ENCODE measurements at regions not wholly inside any gene's neighbourhood (a gene's known extent, or its start where the extent isn't known, plus 50 kb on each side); places are given as distances from the start of the nearest gene placed in this dataset.

DNA sequence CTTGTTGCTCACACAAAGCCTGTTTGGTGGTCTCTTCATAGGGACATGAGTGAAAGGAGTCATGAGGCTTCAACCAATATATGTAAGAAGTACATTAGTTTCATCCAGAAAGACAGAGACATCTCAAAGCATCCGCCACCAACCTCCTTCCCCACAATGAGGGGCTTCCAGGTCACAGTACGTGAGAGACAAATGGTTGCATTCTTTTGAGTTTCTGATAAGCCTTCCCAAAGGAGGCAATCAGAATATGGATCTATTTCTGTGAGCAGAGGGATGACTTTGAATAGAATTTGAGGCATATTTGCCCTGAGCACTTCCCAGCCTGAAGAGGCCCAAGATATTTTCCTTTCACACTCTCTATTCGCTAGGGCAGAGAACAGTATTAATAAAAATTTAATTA lies 931.1 kb downstream of the FAM181B start:
- TF ChIP-seq ZBTB7A (IDR thresholded peaks at IDR 0.05; ENCODE audit: low read depth) (no peak), YY1 (IDR thresholded peaks at IDR 0.05; ENCODE audit: low read depth) (no peak), TEAD4 (IDR thresholded peaks at IDR 0.05) (no peak), EP300 (IDR thresholded peaks at IDR 0.05; ENCODE audit: borderline replicate concordance) (no peak), RAD21 (IDR thresholded peaks at IDR 0.05; ENCODE audit: low read depth) (no peak), NFIC (IDR thresholded peaks at IDR 0.05) (no peak), EGR1 (IDR thresholded peaks at IDR 0.05) (no peak), TCF12 (IDR thresholded peaks at IDR 0.05; ENCODE audit: low read depth) (no peak), CREB1 (IDR thresholded peaks at IDR 0.05; ENCODE audit: low read depth) (no peak), FOXM1 (IDR thresholded peaks at IDR 0.05; ENCODE audit: borderline replicate concordance, low read depth) (no peak), TAF1 (IDR thresholded peaks at IDR 0.05; ENCODE audit: low read depth) (no peak), CEBPB (IDR thresholded peaks at IDR 0.05) (no peak)
- TF ChIP-seq, protein P1, sequence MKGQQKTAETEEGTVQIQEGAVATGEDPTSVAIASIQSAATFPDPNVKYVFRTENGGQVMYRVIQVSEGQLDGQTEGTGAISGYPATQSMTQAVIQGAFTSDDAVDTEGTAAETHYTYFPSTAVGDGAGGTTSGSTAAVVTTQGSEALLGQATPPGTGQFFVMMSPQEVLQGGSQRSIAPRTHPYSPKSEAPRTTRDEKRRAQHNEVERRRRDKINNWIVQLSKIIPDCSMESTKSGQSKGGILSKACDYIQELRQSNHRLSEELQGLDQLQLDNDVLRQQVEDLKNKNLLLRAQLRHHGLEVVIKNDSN (IDR thresholded peaks at IDR 0.05) = no peak
- TF ChIP-seq, protein P2, sequence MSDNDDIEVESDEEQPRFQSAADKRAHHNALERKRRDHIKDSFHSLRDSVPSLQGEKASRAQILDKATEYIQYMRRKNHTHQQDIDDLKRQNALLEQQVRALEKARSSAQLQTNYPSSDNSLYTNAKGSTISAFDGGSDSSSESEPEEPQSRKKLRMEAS (IDR thresholded peaks at IDR 0.05) = no peak
- TF ChIP-seq, protein P3, sequence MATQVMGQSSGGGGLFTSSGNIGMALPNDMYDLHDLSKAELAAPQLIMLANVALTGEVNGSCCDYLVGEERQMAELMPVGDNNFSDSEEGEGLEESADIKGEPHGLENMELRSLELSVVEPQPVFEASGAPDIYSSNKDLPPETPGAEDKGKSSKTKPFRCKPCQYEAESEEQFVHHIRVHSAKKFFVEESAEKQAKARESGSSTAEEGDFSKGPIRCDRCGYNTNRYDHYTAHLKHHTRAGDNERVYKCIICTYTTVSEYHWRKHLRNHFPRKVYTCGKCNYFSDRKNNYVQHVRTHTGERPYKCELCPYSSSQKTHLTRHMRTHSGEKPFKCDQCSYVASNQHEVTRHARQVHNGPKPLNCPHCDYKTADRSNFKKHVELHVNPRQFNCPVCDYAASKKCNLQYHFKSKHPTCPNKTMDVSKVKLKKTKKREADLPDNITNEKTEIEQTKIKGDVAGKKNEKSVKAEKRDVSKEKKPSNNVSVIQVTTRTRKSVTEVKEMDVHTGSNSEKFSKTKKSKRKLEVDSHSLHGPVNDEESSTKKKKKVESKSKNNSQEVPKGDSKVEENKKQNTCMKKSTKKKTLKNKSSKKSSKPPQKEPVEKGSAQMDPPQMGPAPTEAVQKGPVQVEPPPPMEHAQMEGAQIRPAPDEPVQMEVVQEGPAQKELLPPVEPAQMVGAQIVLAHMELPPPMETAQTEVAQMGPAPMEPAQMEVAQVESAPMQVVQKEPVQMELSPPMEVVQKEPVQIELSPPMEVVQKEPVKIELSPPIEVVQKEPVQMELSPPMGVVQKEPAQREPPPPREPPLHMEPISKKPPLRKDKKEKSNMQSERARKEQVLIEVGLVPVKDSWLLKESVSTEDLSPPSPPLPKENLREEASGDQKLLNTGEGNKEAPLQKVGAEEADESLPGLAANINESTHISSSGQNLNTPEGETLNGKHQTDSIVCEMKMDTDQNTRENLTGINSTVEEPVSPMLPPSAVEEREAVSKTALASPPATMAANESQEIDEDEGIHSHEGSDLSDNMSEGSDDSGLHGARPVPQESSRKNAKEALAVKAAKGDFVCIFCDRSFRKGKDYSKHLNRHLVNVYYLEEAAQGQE (IDR thresholded peaks at IDR 0.05; ENCODE audit: low read depth) = no peak

DNA sequence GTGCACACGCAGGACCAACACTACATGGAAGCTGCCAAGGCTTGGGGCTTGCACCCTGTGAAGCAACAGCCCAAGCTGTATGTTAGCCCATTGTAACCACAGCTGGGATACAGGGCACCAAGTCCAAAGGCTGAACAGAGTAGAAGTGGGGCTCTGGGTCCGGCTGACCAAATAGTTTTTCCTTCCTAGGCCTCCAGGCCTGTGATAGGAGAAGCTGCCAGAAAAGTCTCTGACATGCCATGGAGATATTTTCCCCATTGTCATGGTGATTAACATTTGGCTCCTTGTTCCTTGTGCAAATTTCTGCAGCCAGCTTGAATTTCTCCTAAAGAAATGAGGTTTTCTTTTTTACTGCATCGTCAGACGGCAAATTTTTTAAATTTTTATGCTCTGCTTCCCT lies 941.2 kb downstream of the FAM181B start:
- TF ChIP-seq NFIC (IDR thresholded peaks at IDR 0.05) = no peak
- TF ChIP-seq, protein P2 (IDR thresholded peaks at IDR 0.05) = no peak

DNA sequence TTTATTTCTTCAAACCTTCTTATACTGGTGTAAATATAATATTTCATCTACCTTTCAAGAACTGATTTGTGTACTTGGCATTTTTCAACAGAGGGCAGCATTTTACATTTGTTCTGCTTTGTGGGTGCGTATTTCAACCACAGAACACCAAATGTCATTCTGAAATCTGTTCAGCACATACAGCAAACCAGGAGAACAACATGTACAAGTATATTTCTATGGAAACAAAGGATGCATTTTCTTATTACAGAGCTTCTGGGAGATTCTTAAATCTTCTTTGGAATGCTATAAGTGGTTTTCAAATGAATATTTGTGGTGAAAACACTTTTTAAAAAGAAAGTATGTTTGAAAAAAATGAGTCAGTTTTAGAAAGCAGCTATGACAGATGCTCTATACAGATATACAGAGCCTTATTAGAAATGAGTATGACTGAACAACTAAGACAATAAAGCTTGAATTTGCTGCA lies 946.0 kb downstream of the FAM181B start:
- TF ChIP-seq CEBPB (IDR thresholded peaks at IDR 0.05) = no peak
- no peak for TF ChIP-seq TEAD4 (IDR thresholded peaks at IDR 0.05)
- no peak for TF ChIP-seq NFIC (IDR thresholded peaks at IDR 0.05)
- TF ChIP-seq, protein P1 (IDR thresholded peaks at IDR 0.05) = no peak
- TF ChIP-seq CREB1 (IDR thresholded peaks at IDR 0.05; ENCODE audit: low read depth) = no peak
- TF ChIP-seq, protein P2 (IDR thresholded peaks at IDR 0.05) = no peak
- no peak for TF ChIP-seq FOXM1 (IDR thresholded peaks at IDR 0.05; ENCODE audit: borderline replicate concordance, low read depth)
- TF ChIP-seq RAD21 (IDR thresholded peaks at IDR 0.05; ENCODE audit: low read depth) = no peak

DNA sequence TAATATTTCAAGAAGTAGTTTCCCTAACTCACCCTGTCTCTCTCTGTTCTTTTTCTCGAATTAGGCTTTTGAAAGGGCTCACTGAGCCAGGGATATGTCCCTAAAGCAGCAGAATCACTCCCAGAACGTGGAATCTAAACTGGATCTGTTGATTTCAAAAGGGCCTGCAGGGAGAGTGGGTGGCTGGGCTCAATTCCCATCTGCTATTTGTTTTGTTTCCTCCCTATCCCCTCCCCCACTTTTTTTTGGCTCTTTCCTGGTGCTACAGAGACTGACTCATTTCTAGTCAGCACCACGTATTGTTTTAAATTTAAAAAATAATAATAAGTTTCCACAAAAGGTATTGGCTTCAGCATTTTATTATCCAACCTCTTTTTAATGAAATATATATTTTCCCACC lies 961.5 kb downstream of the FAM181B start:
- TF ChIP-seq CEBPB (IDR thresholded peaks at IDR 0.05) (no peak), RAD21 (IDR thresholded peaks at IDR 0.05; ENCODE audit: low read depth) (no peak), TEAD4 (IDR thresholded peaks at IDR 0.05) (no peak), ZBTB7A (IDR thresholded peaks at IDR 0.05; ENCODE audit: low read depth) (no peak), TCF12 (IDR thresholded peaks at IDR 0.05; ENCODE audit: low read depth) (no peak), CREB1 (IDR thresholded peaks at IDR 0.05; ENCODE audit: low read depth) (no peak), EGR1 (IDR thresholded peaks at IDR 0.05) (no peak), FOXM1 (IDR thresholded peaks at IDR 0.05; ENCODE audit: borderline replicate concordance, low read depth) (no peak), EP300 (IDR thresholded peaks at IDR 0.05; ENCODE audit: borderline replicate concordance) (no peak), NFIC (IDR thresholded peaks at IDR 0.05) (no peak), TAF1 (IDR thresholded peaks at IDR 0.05; ENCODE audit: low read depth) (no peak), YY1 (IDR thresholded peaks at IDR 0.05; ENCODE audit: low read depth) (no peak)
- TF ChIP-seq, protein P3 (IDR thresholded peaks at IDR 0.05; ENCODE audit: low read depth) = no peak
- TF ChIP-seq, protein P2 (IDR thresholded peaks at IDR 0.05) = no peak
- TF ChIP-seq, protein P1 (IDR thresholded peaks at IDR 0.05) = no peak

DNA sequence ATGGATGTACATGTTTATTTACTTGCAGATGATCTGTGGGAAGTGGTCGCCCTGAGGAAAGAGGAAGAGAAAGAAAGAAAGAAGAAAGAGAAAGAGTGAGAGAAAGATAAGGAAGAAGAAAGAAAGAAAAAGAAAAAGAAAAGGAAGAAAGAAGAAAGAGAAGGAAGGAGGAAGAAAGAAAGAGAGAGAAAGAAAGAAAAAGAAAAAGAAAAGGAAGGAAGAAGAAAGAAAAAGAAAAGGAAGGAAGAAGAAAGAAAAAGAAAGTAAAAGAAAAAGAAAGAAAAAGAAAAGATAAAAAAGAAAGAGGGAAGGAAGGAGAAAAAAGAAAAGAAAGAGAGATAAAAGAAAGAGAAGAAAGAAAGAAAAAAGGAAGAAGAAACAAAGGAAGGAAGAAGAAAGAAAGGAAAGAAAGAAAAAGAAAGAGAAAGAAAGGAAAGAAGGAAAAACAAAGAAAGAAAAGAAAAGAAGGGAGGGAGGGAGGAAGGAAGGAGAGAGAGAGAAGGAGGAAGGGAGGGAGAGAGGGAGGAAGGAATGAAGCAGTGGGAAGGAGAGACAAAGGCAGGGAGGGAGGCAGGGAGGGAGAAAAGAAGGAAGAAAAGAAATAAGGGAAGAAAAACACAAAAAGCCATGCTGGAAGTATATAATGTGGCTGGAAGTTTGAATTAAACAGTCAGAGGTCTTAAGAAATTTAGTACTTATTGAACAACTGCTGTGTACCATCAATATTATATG lies 976.6 kb downstream of the FAM181B start:
- no peak for TF ChIP-seq CEBPB (IDR thresholded peaks at IDR 0.05)
- no peak for TF ChIP-seq TAF1 (IDR thresholded peaks at IDR 0.05; ENCODE audit: low read depth)
- TF ChIP-seq EP300 (IDR thresholded peaks at IDR 0.05; ENCODE audit: borderline replicate concordance) = no peak
- TF ChIP-seq, protein P2 (IDR thresholded peaks at IDR 0.05) = no peak
- no peak for TF ChIP-seq EGR1 (IDR thresholded peaks at IDR 0.05)
- TF ChIP-seq ZBTB7A (IDR thresholded peaks at IDR 0.05; ENCODE audit: low read depth) = no peak
- TF ChIP-seq, protein P1 (IDR thresholded peaks at IDR 0.05) = no peak
- no peak for TF ChIP-seq TCF12 (IDR thresholded peaks at IDR 0.05; ENCODE audit: low read depth)
- TF ChIP-seq NFIC (IDR thresholded peaks at IDR 0.05) = no peak
- no peak for TF ChIP-seq FOXM1 (IDR thresholded peaks at IDR 0.05; ENCODE audit: borderline replicate concordance, low read depth)
- no peak for TF ChIP-seq YY1 (IDR thresholded peaks at IDR 0.05; ENCODE audit: low read depth)
- TF ChIP-seq RAD21 (IDR thresholded peaks at IDR 0.05; ENCODE audit: low read depth) = no peak
- TF ChIP-seq, protein P3 (IDR thresholded peaks at IDR 0.05; ENCODE audit: low read depth) = no peak
- TF ChIP-seq TEAD4 (IDR thresholded peaks at IDR 0.05) = no peak
- no peak for TF ChIP-seq CREB1 (IDR thresholded peaks at IDR 0.05; ENCODE audit: low read depth)

Data from Ishikawa (cell line).